ENCODE measurements at regions not wholly inside any gene's neighbourhood (a gene's known extent, or its start where the extent isn't known, plus 50 kb on each side); places are given as distances from the start of the nearest gene placed in this dataset.

DNA sequence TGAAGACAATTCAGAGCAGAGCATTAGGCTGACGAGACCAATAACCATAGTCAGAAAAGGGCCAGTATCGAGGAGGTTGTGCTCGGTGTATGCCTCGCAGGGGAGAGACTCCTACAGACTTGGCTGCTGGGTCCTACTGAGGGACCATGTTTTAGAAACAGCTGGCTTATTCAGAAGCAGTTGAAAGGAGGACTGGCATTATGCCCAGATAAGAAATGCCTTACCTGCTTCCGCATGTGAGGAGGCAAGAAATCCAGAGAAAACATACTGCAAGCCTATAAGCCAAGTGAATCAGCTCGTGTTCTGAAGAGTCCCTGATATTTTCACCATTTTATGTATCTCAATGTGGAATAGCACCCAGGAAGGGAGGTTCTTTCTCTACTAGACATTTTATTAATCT, 434.7 kb downstream of the GRB14 start:
- TF ChIP-seq USF1 (IDR thresholded peaks at IDR 0.05) (no peak), RAD21 (IDR thresholded peaks at IDR 0.05; ENCODE audit: low read depth) (no peak), EGR1 (IDR thresholded peaks at IDR 0.05) (no peak), EP300 (IDR thresholded peaks at IDR 0.05; ENCODE audit: borderline replicate concordance) (no peak), CEBPB (IDR thresholded peaks at IDR 0.05) (no peak), YY1 (IDR thresholded peaks at IDR 0.05; ENCODE audit: low read depth) (no peak), NFIC (IDR thresholded peaks at IDR 0.05) (no peak), TCF12 (IDR thresholded peaks at IDR 0.05; ENCODE audit: low read depth) (no peak), REST (IDR thresholded peaks at IDR 0.05; ENCODE audit: low read depth) (no peak), FOXM1 (IDR thresholded peaks at IDR 0.05; ENCODE audit: borderline replicate concordance, low read depth) (no peak), MAX (IDR thresholded peaks at IDR 0.05) (no peak)

DNA sequence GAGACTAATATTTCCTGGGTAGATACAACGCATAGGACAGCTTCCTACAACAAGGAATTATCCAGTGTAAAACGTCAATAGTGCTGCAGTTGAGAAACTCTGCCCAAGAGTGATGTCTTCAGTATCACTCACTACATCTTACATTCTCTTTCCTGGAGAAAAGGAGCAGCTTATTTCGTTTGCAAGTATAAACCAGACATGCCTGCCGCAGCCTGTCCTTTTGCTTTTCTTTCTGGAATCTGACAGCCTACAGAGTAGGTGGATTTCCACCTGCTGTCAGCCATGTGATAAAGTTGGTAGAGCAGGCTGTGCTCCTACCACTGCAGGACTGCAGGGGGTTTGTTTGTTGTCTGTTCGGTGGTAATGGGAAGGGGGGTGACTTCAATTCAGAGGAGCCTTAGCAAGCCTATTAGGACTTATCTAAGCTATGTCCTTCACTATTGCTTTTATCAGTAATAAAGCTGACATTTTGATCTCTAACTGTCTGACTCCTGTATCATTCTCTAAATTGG, 439.1 kb downstream of the GRB14 start:
- no peak for TF ChIP-seq USF1 (IDR thresholded peaks at IDR 0.05)
- no peak for TF ChIP-seq TCF12 (IDR thresholded peaks at IDR 0.05; ENCODE audit: low read depth)
- no peak for TF ChIP-seq FOXM1 (IDR thresholded peaks at IDR 0.05; ENCODE audit: borderline replicate concordance, low read depth)
- TF ChIP-seq YY1 (IDR thresholded peaks at IDR 0.05; ENCODE audit: low read depth) = no peak
- no peak for TF ChIP-seq TEAD4 (IDR thresholded peaks at IDR 0.05)

DNA sequence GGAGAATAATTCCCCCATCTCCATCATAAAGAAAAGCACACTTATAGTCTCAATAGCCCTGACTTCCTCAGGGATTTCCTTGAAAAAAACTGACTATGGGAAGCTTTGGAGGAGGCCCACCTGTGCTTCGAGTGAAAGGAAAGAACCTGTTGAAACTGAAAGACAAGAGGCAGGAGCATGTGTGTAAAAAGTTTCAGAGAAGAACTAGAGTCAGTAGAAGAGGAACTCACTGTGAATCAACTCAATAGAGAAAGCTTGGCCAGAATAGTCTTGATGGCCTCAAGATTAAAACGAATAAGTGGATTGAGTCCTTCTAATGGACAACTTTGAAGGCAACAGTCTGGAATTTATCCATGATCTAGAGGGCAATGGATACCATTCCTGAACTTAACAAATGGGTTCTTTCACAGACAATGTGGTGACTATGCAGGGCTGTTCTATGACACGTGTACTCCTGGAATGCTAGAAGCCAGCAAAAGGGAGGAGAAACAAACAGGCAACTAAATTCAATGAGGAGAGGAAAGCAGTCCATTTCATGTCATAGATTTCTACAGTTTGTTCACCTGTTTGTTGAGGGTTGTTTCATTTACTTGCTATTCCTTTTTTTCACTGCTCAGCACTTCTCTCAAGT, 442.3 kb downstream of the GRB14 start:
- TF ChIP-seq FOXM1 (IDR thresholded peaks at IDR 0.05; ENCODE audit: borderline replicate concordance, low read depth) (no peak), TEAD4 (IDR thresholded peaks at IDR 0.05) (peak; percentile 36; the same call in 1 of the 2 replicates), TAF1 (IDR thresholded peaks at IDR 0.05; ENCODE audit: low read depth) (no peak)

GRCh38 chr2:164164602-164165001, 428.8 kb upstream of the FIGN start:
- no peak for TF ChIP-seq EP300 (IDR thresholded peaks at IDR 0.05; ENCODE audit: borderline replicate concordance)
- no peak for TF ChIP-seq MAX (IDR thresholded peaks at IDR 0.05)
- no peak for TF ChIP-seq TAF1 (IDR thresholded peaks at IDR 0.05; ENCODE audit: low read depth)
- no peak for TF ChIP-seq TEAD4 (IDR thresholded peaks at IDR 0.05)

DNA sequence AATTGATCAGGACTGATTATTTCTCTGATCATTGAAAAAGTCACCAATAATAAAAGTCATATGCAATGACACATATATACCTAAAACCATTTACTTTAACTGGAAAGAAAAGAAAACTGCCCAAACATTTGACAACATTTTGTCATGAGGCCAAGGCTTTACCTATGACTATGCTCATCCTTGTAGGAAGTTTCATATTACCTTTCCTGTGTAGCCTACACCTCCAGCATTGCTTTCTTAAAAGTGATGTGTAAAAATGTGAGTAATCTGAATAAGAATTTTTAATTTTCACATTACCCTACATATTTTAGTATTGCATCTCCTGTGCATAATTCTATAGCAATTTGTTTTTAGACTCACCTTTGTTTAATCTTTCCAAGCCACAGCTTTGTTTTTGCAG, 419.8 kb upstream of the FIGN start:
- no peak for TF ChIP-seq CEBPB (IDR thresholded peaks at IDR 0.05)
- no peak for TF ChIP-seq YY1 (IDR thresholded peaks at IDR 0.05; ENCODE audit: low read depth)
- TF ChIP-seq RAD21 (IDR thresholded peaks at IDR 0.05; ENCODE audit: low read depth) = no peak
- no peak for TF ChIP-seq TEAD4 (IDR thresholded peaks at IDR 0.05)

DNA sequence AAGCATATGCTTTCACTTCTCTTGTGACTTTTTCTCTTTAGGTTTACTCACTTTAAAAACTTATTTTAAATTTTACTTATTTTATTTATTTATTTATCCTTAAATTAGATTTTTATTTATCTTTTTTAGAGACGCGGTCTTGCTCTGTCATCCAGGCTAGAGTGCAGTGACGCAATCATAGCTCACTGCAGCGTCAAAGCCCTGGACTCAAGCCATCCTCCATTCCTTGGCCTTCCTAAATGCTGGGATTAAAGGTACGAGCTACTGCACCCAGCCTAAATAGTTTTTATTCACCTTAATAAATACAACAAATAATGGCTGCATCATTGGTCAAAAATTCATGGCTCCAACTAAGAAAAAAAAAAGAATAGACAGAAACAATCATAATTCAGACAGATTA, 415.7 kb upstream of the FIGN start:
- TF ChIP-seq RAD21 (IDR thresholded peaks at IDR 0.05; ENCODE audit: low read depth) (no peak), CEBPB (IDR thresholded peaks at IDR 0.05) (peak; percentile 33; the same call in 1 of the 2 replicates)

GRCh38 chr2:164150604-164151003, 414.8 kb upstream of the FIGN start:
- TF ChIP-seq TCF12 (IDR thresholded peaks at IDR 0.05; ENCODE audit: low read depth) (no peak), USF1 (IDR thresholded peaks at IDR 0.05) (no peak)

- TF ChIP-seq TEAD4 (IDR thresholded peaks at IDR 0.05) = no peak
- no peak for TF ChIP-seq CEBPB (IDR thresholded peaks at IDR 0.05)
- no peak for TF ChIP-seq EGR1 (IDR thresholded peaks at IDR 0.05)
- TF ChIP-seq YY1 (IDR thresholded peaks at IDR 0.05; ENCODE audit: low read depth) = no peak
- no peak for TF ChIP-seq FOXM1 (IDR thresholded peaks at IDR 0.05; ENCODE audit: borderline replicate concordance, low read depth)
- TF ChIP-seq TCF12 (IDR thresholded peaks at IDR 0.05; ENCODE audit: low read depth) = no peak
- no peak for TF ChIP-seq MAX (IDR thresholded peaks at IDR 0.05)
- TF ChIP-seq NFIC (IDR thresholded peaks at IDR 0.05) = no peak
Observed at GRCh38 chr2:164146441-164146840, 410.6 kb upstream of the FIGN start.

All from Ishikawa (cell line).